HG02970 (cell line): ENCODE measurements at regions not wholly inside any gene's neighbourhood (a gene's known extent, or its start where the extent isn't known, plus 50 kb on each side); places are given as distances from the start of the nearest gene placed in this dataset.

Experiments
- ATAC-seq: cut with Tn5 transposase; IDR thresholded peaks from one replicate; pipeline ENCODE4 v1.9.1; 2021; ENCODE audit warnings: mild to moderate bottlenecking, moderate library complexity, moderate number of reproducible peaks; ENCODE audit not compliant: unreplicated experiment, low FRiP score

- ATAC-seq: no peak
Measured at GRCh38 chr13:76168661-76169060, 532.5 kb downstream of the LMO7 start.

GRCh38 chr13:76164290-76164689 lies 528.2 kb downstream of the LMO7 start:
- ATAC-seq: no peak

GRCh38 chr13:76163761-76164160 lies 527.6 kb downstream of the LMO7 start:
- ATAC-seq: no peak

GRCh38 chr13:76160961-76161925 lies 525.1 kb downstream of the LMO7 start:
- no peak for ATAC-seq

- ATAC-seq: no peak
Measured at GRCh38 chr13:76160506-76160905, 524.4 kb downstream of the LMO7 start.

GRCh38 chr13:76157926-76158325 lies 521.8 kb downstream of the LMO7 start:
- ATAC-seq: no peak

- no peak for ATAC-seq
Measured at GRCh38 chr13:76153239-76153638, 517.1 kb downstream of the LMO7 start.

- no peak for ATAC-seq
Measured at GRCh38 chr13:76148926-76149325, 512.8 kb downstream of the LMO7 start.

GRCh38 chr13:76148374-76148773 lies 512.2 kb downstream of the LMO7 start:
- ATAC-seq: no peak

- no peak for ATAC-seq
Measured at GRCh38 chr13:76132532-76132931, 496.4 kb downstream of the LMO7 start.

GRCh38 chr13:76131551-76131950 lies 495.4 kb downstream of the LMO7 start:
- ATAC-seq: no peak

GRCh38 chr13:76129305-76130000 lies 493.3 kb downstream of the LMO7 start:
- no peak for ATAC-seq

- no peak for ATAC-seq
Measured at GRCh38 chr13:76127922-76128321, 491.8 kb downstream of the LMO7 start.

- ATAC-seq: no peak
Measured at GRCh38 chr13:76123548-76123947, 487.4 kb downstream of the LMO7 start.

- ATAC-seq: no peak
Measured at GRCh38 chr13:76116751-76117360, 480.7 kb downstream of the LMO7 start.

- no peak for ATAC-seq
Measured at GRCh38 chr13:76106763-76107162, 470.6 kb downstream of the LMO7 start.

- ATAC-seq: no peak
Measured at GRCh38 chr13:76094645-76095044, 458.5 kb downstream of the LMO7 start.

GRCh38 chr13:76091076-76091475 lies 454.9 kb downstream of the LMO7 start:
- ATAC-seq: no peak

GRCh38 chr13:76086729-76087128 lies 450.6 kb downstream of the LMO7 start:
- ATAC-seq: no peak

GRCh38 chr13:76067850-76068249 lies 431.7 kb downstream of the LMO7 start:
- ATAC-seq: no peak

GRCh38 chr13:76053181-76053580 lies 417.1 kb downstream of the LMO7 start:
- ATAC-seq: no peak
